ENCODE measurements at regions not wholly inside any gene's neighbourhood (a gene's known extent, or its start where the extent isn't known, plus 50 kb on each side); places are given as distances from the start of the nearest gene placed in this dataset.

GRCh38 chr7:112882022-112882421 lies 91.8 kb upstream of the TMEM168 start:
- TF ChIP-seq, protein P1, sequence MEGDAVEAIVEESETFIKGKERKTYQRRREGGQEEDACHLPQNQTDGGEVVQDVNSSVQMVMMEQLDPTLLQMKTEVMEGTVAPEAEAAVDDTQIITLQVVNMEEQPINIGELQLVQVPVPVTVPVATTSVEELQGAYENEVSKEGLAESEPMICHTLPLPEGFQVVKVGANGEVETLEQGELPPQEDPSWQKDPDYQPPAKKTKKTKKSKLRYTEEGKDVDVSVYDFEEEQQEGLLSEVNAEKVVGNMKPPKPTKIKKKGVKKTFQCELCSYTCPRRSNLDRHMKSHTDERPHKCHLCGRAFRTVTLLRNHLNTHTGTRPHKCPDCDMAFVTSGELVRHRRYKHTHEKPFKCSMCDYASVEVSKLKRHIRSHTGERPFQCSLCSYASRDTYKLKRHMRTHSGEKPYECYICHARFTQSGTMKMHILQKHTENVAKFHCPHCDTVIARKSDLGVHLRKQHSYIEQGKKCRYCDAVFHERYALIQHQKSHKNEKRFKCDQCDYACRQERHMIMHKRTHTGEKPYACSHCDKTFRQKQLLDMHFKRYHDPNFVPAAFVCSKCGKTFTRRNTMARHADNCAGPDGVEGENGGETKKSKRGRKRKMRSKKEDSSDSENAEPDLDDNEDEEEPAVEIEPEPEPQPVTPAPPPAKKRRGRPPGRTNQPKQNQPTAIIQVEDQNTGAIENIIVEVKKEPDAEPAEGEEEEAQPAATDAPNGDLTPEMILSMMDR (IDR thresholded peaks at IDR 0.05): no peak
- no peak for TF ChIP-seq EZH2 (IDR thresholded peaks at IDR 0.05)
